Brain pericyte (primary cell): ENCODE measurements at regions not wholly inside any gene's neighbourhood (a gene's known extent, or its start where the extent isn't known, plus 50 kb on each side); places are given as distances from the start of the nearest gene placed in this dataset.
A peak's percentile ranks its signal among the peaks of the same experiment; 100 is the strongest.

Experiments
- DNase-seq: peaks from one replicate; pipeline ENCODE4 v3.0.0-alpha.2; 2012; ENCODE audit warnings: low read depth, low spot score

DNA sequence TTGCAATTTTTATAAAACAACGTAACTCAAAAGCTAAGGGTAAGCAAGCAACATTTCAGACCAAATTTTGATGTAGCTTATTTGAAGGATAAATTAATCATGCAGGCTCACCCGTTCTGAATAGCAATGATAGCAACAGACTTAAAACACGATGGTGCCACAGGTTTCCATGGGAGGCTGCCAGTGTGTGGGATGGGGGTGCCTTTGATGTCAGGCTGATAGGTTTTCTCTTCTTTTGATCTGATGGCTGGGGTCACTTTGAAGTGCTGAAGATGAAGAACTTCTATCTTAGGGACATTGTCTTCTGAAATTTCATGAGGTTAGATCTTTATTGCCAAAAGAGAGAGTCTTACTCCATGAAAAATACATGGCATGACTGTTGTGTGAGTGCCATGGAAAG, 206.8 kb downstream of the LPIN1 start:
- no peak for DNase-seq

DNA sequence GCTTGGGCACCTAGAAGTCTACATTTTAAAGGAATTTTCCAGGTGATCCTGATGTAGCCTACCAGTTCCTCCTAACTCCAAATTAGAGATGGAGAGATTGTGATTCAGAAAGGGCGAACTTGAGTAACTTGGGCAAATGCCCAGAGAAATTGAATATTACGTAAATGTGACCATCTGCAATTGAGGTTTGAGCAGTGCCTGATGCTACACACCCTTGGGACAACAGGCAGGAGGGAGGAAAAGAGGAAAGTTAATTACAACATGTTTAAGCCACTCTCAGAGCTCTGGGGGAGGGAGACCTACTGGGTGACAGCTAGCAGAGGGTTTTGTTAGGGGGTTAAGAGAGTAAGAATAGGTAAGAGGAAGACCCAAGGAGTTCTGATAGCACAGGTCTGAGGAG, 208.9 kb downstream of the LPIN1 start:
- DNase-seq, result no peak

DNA sequence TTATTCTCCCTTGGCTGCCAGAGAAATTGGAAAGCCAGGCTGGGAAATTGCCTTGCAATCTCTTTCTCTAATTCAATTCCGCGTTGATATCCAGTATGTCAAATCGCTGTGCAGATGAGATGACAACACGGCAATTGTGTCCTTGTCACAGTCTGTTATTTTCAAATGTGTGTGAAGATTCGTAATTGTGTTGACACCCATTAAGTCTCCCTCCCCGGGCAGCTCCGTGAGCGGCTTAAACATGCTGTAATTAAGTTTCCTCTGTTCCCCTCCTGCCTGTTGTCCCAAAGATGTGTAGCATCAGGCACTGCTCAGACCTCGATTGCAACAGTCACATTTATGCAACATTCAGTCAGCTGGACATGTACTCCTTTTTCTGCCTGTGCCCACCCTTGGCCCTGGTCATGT, 209.5 kb downstream of the LPIN1 start:
- no peak for DNase-seq

DNA sequence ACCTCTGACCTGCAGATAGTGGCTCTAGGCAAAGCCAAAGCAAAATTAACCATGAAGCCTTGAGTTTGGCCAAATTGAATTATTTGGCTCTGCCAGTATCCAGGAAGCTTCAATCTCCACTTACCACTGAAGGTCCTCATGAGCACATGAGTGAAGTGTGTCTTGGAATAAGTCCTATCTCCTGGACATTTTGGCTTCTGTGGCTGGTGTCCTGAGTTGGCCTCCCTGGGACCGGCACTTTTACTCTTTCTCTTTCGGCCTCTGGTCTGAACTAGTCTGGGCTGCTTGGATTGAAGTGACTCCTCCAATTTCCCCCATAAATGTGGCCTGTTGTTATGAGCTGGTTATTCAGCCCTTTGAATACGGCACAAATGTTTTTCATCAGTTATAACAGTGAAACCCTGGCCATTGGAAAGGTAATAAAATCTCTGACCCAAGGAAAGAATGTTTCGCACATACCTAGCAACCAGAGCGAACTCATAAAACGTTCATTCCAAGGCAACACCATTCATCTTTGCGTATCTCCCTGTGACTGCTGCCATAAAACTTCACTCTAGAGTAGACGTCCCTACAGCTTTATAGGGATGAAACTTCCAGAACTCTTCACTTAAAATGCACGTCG, 216.4 kb downstream of the LPIN1 start:
- DNase-seq, result no peak

DNA sequence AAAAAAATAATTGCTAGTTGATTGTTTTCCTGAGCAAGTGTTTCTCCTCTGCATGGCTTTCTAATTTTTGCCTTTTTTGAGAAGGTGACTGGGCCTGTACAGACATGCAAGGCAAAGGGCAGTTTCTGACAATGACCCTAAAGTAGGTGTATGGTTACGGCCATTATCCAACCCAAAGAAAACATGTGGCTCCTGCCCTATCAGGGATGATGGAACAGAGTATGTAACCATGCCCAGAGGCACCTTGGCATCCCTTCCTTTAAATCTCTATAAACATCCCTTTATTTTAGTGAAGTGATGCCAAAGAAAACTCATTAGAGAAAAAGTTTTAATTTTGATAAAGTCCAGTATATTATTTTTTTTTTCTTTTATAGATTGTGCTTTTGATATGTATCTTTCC, 217.5 kb downstream of the LPIN1 start:
- DNase-seq, result no peak

DNA sequence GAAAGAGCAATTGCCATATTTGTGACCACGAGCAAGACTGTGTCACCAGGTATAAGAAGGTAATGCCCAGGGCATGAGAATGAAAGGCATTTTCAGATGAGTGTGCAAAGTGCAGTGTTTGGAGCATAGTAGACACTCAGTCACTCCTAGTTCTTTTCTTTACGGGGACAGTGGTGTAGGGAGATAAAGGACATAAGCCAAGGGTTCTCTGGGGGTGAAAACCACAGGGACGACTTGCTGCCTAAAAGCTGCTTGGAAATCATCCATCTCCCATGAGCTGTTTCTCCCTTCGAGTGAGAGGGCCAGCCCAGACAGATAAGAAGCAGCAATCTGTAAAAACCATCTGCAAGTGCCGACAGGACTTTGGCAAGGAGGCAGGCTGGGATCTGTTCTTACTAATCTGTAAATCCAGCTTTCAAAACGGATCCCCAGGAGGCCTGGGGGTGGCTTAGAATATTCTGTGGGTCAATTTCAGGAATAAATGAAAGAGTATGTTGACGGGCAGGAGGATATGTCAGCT, 221.6 kb downstream of the LPIN1 start:
- DNase-seq, result no peak

DNA sequence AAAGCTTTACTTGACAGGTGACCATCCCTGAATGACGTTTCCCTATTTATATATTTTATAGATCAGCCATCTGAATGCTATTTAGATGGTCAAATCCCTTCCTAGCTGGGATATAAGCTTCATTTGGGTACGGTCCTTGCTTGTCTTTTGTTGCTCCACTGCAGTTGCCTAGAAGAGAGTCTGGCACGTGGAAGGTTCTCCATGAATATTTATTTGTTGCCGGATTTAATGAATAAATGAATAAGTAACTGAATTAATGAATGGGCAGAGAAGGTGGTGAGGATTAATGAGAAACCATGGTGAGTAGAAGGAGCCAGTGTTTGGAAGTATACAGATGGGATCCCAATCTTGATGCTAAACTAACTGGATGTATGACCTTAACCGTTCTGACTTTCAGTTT, 222.1 kb downstream of the LPIN1 start:
- no peak for DNase-seq

DNA sequence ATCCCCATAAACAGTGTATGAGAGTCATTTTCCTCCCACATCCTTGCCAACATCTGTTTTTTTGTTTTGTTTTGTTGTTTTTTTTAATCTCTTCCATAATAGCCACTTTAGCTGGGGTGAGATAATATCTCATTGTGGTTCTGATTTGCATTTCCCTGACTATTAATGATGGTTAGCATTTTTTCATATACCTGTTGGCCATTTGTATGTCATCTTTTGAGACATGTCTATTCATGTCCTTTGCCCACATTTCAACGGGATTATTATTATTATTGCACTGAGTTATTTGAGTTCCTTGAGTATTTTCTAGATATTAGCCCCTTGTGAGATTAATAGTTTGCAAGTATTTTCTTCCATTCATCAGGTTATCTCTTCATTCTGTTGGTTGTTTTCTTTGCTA, 223.3 kb downstream of the LPIN1 start:
- DNase-seq, result no peak

DNA sequence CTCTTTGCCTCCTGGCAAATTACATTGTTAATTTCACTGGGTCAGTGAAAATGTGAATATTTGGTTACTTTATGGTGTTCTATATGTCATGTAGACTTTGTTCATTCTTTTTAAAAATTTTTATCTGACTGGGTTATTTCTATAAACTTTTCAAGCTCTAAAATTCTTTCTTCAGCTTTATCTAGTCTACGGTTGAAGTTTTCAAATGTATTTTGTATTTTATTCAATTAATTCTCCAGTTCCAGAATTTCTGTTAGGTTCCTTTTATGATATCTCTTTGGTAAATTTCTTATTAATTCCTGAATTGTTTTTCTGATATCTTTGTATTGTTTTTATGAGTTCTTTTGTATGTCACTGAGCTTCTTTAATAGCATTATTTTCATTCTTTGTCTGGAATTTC, 228.1 kb downstream of the LPIN1 start:
- DNase-seq, result no peak

DNA sequence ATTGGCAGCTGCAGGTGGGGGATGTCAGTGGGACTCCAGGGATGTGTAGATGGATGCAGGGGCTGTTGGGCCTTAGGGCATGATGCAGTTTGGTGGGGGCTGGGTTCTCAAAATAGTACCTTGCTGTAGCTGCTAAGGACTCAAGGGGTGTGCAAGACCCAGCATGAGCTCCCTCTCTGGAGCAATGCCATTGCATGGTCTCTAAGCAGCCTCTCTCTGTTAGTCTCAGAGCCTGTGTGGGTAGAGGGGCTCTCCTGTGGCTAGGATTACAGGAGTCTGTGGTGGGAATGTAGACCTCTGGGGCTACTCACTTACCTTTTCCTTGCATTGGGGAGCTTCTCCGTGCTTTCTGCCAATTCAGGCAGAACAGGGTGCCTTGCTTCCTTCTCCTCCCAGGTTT, 228.9 kb downstream of the LPIN1 start:
- DNase-seq, result no peak

DNA sequence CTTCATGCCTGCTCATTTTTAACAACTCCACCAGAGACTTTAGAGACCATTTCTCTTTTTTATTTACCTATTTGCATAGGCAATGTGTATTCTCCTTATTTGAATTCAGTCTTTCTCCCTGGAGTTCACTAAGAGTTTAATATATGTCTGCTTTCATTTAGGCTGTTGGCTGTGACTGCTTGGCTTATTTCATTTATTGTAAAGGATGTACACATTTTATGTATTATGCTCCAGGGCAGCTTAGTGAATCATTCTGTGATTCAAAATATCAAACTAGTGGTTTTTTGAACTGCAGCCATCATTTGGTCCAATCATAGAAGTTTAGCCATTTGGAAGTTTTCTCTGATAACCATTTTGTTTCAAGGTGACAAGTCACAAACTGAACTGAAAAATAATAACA, 229.6 kb downstream of the LPIN1 start:
- DNase-seq, result no peak

DNA sequence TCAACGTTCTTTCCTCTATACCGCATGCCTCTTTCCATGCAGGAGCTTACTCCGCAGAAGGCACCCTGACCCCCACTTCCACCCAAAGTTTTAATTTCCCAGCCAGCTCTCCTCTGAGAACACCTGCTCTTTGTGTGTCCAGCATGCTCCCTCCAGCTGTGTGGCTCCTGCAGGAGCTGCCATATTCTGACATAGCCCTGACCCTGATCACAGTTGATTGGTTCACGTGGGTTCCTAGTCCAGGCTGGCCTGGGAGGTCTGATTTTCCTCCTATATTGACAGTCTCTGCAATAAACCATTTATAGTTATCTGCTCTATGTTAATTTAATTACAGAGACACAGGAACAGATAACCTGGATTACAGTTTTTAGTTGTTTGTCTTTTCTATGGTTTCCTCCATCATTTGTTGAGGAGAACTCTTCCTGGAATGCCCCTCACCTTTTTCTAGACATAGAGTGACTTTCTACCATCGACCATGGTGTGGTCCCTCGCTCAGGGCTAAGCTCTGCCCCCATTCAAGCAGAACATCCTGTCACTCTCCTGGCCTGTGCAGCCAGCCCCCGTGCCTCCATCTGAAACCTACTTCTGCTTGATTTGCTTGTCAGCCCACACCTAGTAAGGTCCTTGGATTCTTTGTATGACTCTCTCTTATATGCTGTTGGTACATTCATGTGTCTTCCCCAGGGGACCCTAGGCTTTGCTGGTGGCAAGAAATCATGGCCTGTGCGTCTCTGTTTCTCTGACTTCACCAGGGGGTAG, 231.5 kb downstream of the LPIN1 start:
- DNase-seq, result no peak

DNA sequence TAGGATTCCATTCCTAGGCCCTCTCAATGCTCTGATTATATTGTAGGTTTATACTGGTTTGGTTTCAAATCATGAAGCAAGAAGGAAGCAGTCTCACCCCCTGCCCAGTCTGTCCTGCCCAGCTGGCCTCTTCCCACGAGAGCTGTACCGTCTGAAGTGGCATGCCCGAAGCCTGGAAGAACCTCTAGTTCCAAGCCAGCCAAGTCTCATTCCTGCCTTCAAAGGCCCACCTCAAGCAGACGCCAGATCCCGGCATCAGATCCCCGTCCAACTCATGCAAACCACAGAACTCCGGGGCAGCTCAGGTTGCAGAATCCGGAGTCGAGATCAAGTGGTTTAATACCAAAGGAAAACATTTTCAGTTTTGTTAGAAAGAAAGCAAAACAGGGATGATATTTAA, 234.4 kb downstream of the LPIN1 start:
- DNase-seq, result peak; percentile 64

DNA sequence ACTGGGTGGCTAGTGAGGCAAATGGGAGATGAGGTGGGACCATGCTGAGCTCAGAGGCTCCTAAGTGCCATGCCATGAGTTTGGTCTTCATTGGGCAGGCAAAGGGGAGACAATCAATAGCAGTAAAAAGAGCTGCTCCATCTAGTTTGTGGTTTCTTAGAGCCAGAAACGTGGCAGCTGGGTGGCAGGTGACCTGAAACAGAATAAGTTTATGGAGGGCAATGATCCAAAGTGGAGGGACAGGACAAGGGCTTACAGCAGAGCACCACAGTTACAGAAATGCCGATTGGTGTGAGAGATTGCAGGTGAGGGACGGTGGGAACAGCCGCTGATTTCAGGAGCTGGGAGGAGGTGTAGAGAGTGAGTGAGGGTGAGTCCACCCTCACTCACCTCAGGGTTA, 237.0 kb downstream of the LPIN1 start:
- DNase-seq, result no peak

DNA sequence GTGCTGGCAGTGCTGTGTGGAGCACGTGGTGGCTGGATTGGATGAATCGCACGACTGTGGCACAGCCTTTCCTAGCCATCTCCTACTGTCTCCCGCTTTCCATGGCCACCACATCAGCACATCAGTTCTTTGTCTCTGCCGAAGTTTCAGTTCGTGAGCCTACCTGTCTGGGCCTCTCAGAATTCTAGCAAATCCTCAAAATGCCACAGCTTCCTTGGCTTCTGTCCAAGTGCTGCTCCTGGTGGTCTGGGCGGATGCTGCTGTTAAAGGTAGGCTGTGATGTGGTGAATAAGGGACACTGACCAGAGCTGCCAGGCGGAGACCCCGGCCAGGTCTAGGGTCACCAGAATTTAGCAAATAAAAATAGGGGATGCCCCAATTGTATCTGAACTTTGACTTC, 237.4 kb downstream of the LPIN1 start:
- no peak for DNase-seq

DNA sequence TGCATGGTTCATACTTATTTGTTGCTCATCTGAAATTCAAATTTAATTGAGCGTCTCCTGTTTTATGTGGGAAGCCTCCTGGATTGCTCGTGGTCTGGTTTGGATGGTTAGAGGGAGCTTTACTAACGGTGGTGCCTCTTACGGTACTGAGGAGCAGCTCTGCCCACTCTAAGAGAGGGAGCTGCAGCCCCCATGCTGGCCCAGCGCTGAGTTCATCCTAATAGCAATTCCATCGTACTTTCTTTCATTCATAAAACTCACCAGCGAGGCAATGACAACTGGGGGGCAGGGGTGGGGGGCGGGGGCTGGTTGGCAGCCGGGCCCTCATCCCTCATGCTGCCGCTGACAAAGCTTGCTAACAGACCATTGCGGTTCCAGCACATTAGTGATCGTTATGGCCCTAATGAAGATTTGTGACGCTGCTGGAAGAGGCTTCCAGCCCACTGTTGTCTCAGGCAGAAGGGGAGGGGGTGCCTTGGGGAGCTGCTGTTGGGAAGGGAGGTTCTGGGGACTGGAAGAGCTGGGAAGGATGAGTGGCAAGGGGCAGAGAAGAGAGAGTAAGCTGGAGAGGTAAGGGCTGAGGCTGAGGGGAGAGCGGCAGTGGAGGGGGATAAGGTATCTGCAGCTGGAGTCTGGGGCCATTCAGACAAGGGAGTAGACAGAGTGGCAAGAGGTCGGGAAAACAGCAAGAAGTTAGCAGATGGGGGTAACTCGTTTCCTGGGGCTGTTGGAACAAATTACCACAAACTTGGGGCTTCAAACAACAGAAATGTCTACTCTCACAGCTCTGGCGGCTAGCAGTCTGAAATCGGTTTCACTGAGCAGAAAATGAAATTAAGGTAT, 238.1 kb downstream of the LPIN1 start:
- no peak for DNase-seq

DNA sequence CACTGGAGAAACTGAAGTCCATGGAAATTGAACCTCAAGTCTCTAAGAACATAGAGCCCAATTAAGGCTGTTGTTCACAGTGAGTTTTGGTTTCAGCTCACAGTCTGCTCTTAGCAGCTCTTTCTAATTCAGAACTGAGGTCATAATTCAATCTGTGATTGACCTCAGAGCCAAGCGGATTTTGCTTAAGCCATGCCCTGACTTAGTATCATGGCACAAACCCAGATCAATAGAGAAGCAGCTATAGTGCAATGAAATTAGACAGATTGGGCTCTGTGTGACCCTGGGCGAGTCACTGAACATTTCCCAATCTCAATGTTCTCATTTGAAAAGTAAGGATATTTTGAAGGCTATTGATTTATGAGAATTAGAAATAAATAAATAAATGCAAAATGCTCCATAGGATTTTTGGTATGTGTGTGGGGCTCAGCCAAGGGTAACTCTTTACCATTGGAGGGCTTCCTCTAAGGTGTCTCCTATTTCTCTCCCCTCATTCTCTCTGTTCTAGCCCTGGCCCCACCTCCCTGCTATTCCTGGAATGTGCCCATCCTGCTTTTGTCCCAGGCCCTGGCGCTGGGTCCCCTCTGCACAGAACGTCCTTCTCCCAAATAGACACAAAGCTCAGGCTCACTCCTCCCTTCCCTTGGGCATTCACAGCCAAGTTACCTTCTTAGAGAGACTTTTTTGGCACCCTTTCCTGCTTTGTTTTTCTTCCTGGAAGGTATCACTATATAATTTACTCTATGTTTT, 239.6 kb downstream of the LPIN1 start:
- DNase-seq, result no peak

DNA sequence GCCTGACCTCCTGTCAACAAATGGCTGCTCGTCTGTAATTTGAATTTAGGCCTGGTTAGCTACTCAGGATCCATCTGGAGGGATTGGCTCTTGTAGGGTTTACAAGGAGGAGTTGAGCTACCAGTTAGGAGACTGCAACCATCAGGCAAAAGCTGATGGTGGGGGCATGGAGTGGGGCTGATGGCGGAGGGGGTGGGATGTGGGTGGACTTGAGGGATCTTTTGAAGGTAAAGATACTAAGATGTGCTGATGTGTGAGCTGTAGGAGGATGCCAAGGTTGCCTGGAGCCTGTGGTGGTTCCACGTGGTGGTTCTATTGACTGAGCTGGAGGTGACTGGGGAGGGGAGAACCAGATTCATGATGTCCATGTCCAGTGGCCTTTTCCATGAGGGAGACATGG, 240.7 kb downstream of the LPIN1 start:
- no peak for DNase-seq

DNA sequence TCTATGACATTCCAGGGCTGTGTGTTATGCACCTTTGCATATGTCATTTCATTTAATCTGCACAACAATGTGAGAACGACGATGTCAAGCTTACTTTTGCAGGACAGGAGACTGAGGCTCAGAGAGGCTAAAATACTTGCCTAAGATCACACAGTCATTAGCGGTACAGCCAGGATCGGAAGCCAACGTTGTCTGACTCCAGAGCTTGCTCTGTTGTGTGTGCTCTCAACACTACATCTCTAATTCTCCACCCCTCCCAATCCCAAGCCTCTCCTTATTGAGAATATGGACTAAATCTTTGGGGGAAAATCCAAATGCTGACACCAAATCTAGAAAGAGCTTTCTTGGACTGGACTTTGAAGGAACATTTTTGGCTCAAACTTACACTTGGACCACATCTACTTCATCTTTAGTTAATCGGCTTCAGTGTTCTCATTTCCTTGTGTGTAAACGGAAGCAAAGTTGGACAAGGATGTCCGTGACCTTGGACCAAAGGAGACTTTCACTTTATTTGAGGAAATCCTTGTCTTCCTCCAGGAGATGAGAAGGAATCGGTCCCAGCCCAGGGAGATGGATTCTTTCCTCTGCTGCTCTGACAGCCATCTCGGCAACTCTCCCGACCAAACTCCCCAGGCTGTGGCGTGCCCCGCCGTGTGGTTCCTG, 242.4 kb downstream of the LPIN1 start:
- DNase-seq, result no peak

DNA sequence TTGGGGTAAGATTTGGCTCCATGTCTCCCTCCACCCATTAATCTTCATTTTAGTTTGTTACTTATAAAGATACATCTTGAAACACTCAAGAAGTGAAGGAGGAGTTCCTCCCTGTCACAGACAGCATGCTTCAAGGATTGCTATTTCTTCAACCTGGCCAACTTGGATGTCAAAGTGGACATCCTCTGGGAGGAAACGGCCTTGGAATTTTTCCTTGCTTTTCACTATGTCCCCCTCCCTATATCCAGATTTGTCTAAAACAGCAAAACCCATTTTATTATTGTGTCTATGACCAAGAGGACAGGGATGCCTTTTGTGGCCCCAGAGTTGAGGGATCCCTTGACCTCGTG, 242.9 kb downstream of the LPIN1 start:
- DNase-seq, result no peak

DNA sequence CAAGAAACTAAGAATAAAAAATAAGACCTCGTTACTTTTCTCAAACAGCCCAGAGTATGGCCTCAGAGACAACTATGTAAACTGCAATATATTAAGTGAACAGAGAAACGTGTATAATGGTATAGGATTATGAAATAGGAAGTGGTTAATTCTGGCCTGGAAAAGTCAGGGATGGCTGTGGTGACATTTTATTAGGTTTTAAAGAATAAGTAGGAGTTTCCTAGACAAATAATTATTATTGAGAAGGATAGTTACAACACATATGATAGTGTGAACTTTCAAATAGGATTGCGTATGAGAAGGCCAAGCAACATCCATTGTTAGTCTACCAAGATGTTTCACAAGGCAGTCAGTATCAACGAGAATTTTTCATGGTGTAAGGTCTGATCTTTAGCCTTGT, 244.1 kb downstream of the LPIN1 start:
- DNase-seq, result no peak
